Stomach (tissue), 8 donors: ENCODE measurements at regions not wholly inside any gene's neighbourhood (a gene's known extent, or its start where the extent isn't known, plus 50 kb on each side); places are given as distances from the start of the nearest gene placed in this dataset.

Experiments used
- DNase-seq, 2 donors: peaks; one replicate each; pipeline versions ENCODE4 v3.0.0 to v3.0.0-alpha.2; 2013 to 2019
- H3K27ac ChIP-seq, 5 donors: fragments of 200-600 bp in 4 of 5; sonication (generic) in 4 of 5; one replicate each; pipeline ENCODE4 v1.5.1; 2013 to 2019; ENCODE audit warnings: mild to moderate bottlenecking in 1 of 5, moderate library complexity in 1 of 5
- H3K27me3 ChIP-seq, 3 donors: fragments of 200-600 bp; sonication (generic); one replicate each; pipeline ENCODE4 v1.5.1; 2017 to 2019; ENCODE audit warnings: mixed run types in 1 of 3
- H3K36me3 ChIP-seq, 4 donors: fragments of 200-600 bp; sonication (generic); 1 replicate in 3 of 4; 2 replicates in 1 of 4; pipeline ENCODE4 v1.5.1; 2016 to 2019
- H3K4me1 ChIP-seq, 4 donors: fragments of 200-600 bp; sonication (generic); one replicate each; pipeline ENCODE4 v1.5.1; 2016 to 2019
- H3K4me3 ChIP-seq, 4 donors: fragments of 200-600 bp; sonication (generic) in 3 of 4; one replicate each; pipeline ENCODE4 v1.5.1; 2016 to 2019; ENCODE audit warnings: mild to moderate bottlenecking in 1 of 4
- H3K9me3 ChIP-seq, 4 donors: fragments of 200-600 bp; sonication (generic); one replicate each; pipeline ENCODE4 v1.5.1; 2016 to 2019
- CTCF ChIP-seq, 7 experiments: fragments of 450-650 bp in 4 of 7; fragments of 200-600 bp in 3 of 7; sonication (generic) in 3 of 7; IDR thresholded peaks; one replicate each; pipeline ENCODE4 v1.5.1; 2016 to 2019; ENCODE audit warnings: antibody characterized with exemption in 7 of 7, control low read depth in 2 of 7, mild to moderate bottlenecking in 1 of 7
- EP300 ChIP-seq: sonication (generic); formaldehyde crosslinking; IDR thresholded peaks from one replicate; pipeline ENCODE4 v1.6.1; 2017; ENCODE audit warnings: antibody characterized with exemption
- POLR2A ChIP-seq, 4 donors: fragments of 450-650 bp; IDR thresholded peaks; one replicate each; pipeline ENCODE4 v1.6.1; 2016; ENCODE audit warnings: antibody characterized with exemption in 4 of 4, control low read depth in 2 of 4, mild to moderate bottlenecking in 1 of 4, moderate library complexity in 1 of 4
- POLR2AphosphoS5 ChIP-seq, 3 donors: sonication (generic); formaldehyde crosslinking; IDR thresholded peaks; one replicate each; pipeline ENCODE4 v1.6.1; 2016; ENCODE audit warnings: antibody characterized with exemption in 3 of 3
- WGBS, 5 donors: extraction: QIAGEN DNeasy Blood & Tissue Kit in 3 of 5; methylation state at CpG; one replicate each; pipeline versions ENCODE4 v1.1.5 to v1.1.7; 2013 to 2018; 5-methylcytosine and 5-hydroxymethylcytosine counted together
- intact Hi-C: fragments of 100-400 bp; cut with DNase I; formaldehyde crosslinking; loops from one replicate; pipeline ENCODE4 v1.15.1; 2023; ENCODE audit warnings: low total_unique reads
- donor health status: healthy with polysubstance abuse.
- donor health status: Bipolar disorder and iron deficiency.
- donor health status: healthy.

- no peak for DNase-seq
- no peak overlapping the region for H3K27ac ChIP-seq
- no peaks in the 10 kb centered on the region for H3K4me1 ChIP-seq
- intact Hi-C loops, result no loop called here
- H3K4me3 ChIP-seq, result no peak overlapping the region
- WGBS, 5 donors, result 59 to 70% (median 65%) methylated on average over 8 of the region's 8 CpGs
- H3K36me3 ChIP-seq, result no peaks in the 10 kb centered on the region
- H3K27me3 ChIP-seq, result no peaks in the 10 kb centered on the region
- TF ChIP-seq CTCF (IDR thresholded peaks at IDR 0.05) (no peak), EP300 (no peak)
- no peaks in the 10 kb centered on the region for H3K9me3 ChIP-seq
Measured at GRCh38 chr21:18493422-18493821, 89.8 kb upstream of the TMPRSS15 start.

- WGBS, 5 donors, result 71 to 86% (median 81%) methylated on average over 1 of the region's 1 CpG
- no peaks in the 10 kb centered on the region for H3K4me1 ChIP-seq
- no peaks in the 10 kb centered on the region for H3K27me3 ChIP-seq
- no peak overlapping the region for H3K4me3 ChIP-seq
- no peak overlapping the region for H3K27ac ChIP-seq
- no peak for TF ChIP-seq CTCF (IDR thresholded peaks at IDR 0.05)
- no peak for TF ChIP-seq POLR2A (IDR thresholded peaks at IDR 0.05)
- no peak for TF ChIP-seq EP300
- TF ChIP-seq POLR2AphosphoS5 (IDR thresholded peaks at IDR 0.05), result no peak
- intact Hi-C loops, result no loop called here
- no peak for DNase-seq
- no peaks in the 10 kb centered on the region for H3K36me3 ChIP-seq
- no peaks in the 10 kb centered on the region for H3K9me3 ChIP-seq
Measured at GRCh38 chr21:18495523-18495922, 91.9 kb upstream of the TMPRSS15 start.

GRCh38 chr21:18498431-18498830 lies 94.8 kb upstream of the TMPRSS15 start:
- Histone ChIP-seq H3K4me3 (no peak overlapping the region), H3K4me1 (no peaks in the 10 kb centered on the region), H3K9me3 (peaks cover 0 to 6% (median 2%) of the 10 kb centered on the region in 4 donors), H3K36me3 (no peaks in the 10 kb centered on the region), H3K27me3 (no peaks in the 10 kb centered on the region), H3K27ac (no peak overlapping the region)
- TF ChIP-seq CTCF (IDR thresholded peaks at IDR 0.05) (no peak), POLR2AphosphoS5 (IDR thresholded peaks at IDR 0.05) (no peak), EP300 (no peak), POLR2A (IDR thresholded peaks at IDR 0.05) (no peak)
- intact Hi-C loops, result no loop called here
- no peak for DNase-seq
- WGBS, 5 donors, result 50 to 65% (median 59%) methylated on average over 1 of the region's 1 CpG

GRCh38 chr21:18499761-18500376 lies 96.3 kb upstream of the TMPRSS15 start:
- Histone ChIP-seq H3K4me3 (no peak overlapping the region), H3K27me3 (no peaks in the 10 kb centered on the region), H3K27ac (no peak overlapping the region), H3K36me3 (no peaks in the 10 kb centered on the region), H3K9me3 (peaks cover 0 to 11% (median 4%) of the 10 kb centered on the region in 4 donors), H3K4me1 (no peaks in the 10 kb centered on the region)
- peak; percentile 40 to 78 for DNase-seq
- no peak for TF ChIP-seq POLR2A (IDR thresholded peaks at IDR 0.05)
- no peak for TF ChIP-seq POLR2AphosphoS5 (IDR thresholded peaks at IDR 0.05)
- peak in 4 of 7 experiments; percentile 35 to 62 (median 54) for TF ChIP-seq CTCF (IDR thresholded peaks at IDR 0.05)
- TF ChIP-seq EP300, result no peak
- WGBS, 5 donors, result 27 to 30% (median 28%) methylated on average over 4 of the region's 4 CpGs
- intact Hi-C loops, result no loop called here
